NCI-H526 treated with DMSO at 0.1 percent for 48 hours (cell line): ENCODE measurements at regions not wholly inside any gene's neighbourhood (a gene's known extent, or its start where the extent isn't known, plus 50 kb on each side); places are given as distances from the start of the nearest gene placed in this dataset.
A peak's percentile ranks its signal among the peaks of the same experiment; 100 is the strongest.

Experiments
- DNase-seq: peaks from one replicate; lab custom pipeline; 2025; lab: John Stamatoyannopoulos, UW

- DNase-seq = no peak
Observed at GRCh38 chr7:136254148-136254547, 277.0 kb upstream of the MTPN start.

GRCh38 chr7:136251826-136252225, 274.7 kb upstream of the MTPN start:
- no peak for DNase-seq

- DNase-seq = no peak
Observed at GRCh38 chr7:136247211-136247610, 270.1 kb upstream of the MTPN start.

GRCh38 chr7:136245327-136246004, 268.3 kb upstream of the MTPN start:
- no peak for DNase-seq

- no peak for DNase-seq
Observed at GRCh38 chr7:136234040-136234439, 256.9 kb upstream of the MTPN start.

GRCh38 chr7:136230210-136230609, 253.1 kb upstream of the MTPN start:
- DNase-seq = no peak

- DNase-seq = no peak
Observed at GRCh38 chr7:136229790-136230189, 252.6 kb upstream of the MTPN start.

GRCh38 chr7:136228171-136228570, 251.0 kb upstream of the MTPN start:
- no peak for DNase-seq

- DNase-seq = no peak
Observed at GRCh38 chr7:136214356-136214755, 237.2 kb upstream of the MTPN start.

GRCh38 chr7:136213012-136213411, 235.9 kb upstream of the MTPN start:
- no peak for DNase-seq

- DNase-seq = no peak
Observed at GRCh38 chr7:136210664-136211063, 233.5 kb upstream of the MTPN start.

GRCh38 chr7:136210079-136210478, 232.9 kb upstream of the MTPN start:
- DNase-seq = no peak

- no peak for DNase-seq
Observed at GRCh38 chr7:136205956-136206355, 228.8 kb upstream of the MTPN start.

GRCh38 chr7:136198168-136198567, 221.0 kb upstream of the MTPN start:
- no peak for DNase-seq

GRCh38 chr7:136194878-136195277, 217.7 kb upstream of the MTPN start:
- DNase-seq = peak; percentile 86

- no peak for DNase-seq
Observed at GRCh38 chr7:136193940-136194339, 216.8 kb upstream of the MTPN start.

- no peak for DNase-seq
Observed at GRCh38 chr7:136189506-136189998, 212.4 kb upstream of the MTPN start.

- DNase-seq = no peak
Observed at GRCh38 chr7:136186281-136186680, 209.1 kb upstream of the MTPN start.

GRCh38 chr7:136184719-136185118, 207.6 kb upstream of the MTPN start:
- DNase-seq = peak; percentile 13

GRCh38 chr7:136183981-136184380, 206.8 kb upstream of the MTPN start:
- DNase-seq = no peak

GRCh38 chr7:136180984-136181383, 203.8 kb upstream of the MTPN start:
- DNase-seq = no peak

GRCh38 chr7:136179851-136180721, 202.9 kb upstream of the MTPN start:
- no peak for DNase-seq

- no peak for DNase-seq
Observed at GRCh38 chr7:136179154-136179553, 202.0 kb upstream of the MTPN start.
